Stimulated activated effector memory CD8-positive, alpha-beta T cell treated with anti-CD3 and anti-CD28 coated beads, Interleukin-12 subunit alpha, Interleukin-12 subunit beta, amount 100 ng/mL, for 72 hours (primary cell): ENCODE measurements at regions not wholly inside any gene's neighbourhood (a gene's known extent, or its start where the extent isn't known, plus 50 kb on each side); places are given as distances from the start of the nearest gene placed in this dataset.
"Not testable (repeated sequence)": the region's sequence is repeated elsewhere in the genome, so short reads cannot be mapped to it uniquely, and the experiment has no call there.

Experiments used
- ATAC-seq: fragments of 150-1000 bp; cut with Tn5 transposase; 2 replicates; pipeline ENCODE4 v1.10.0; 2021
- DNase-seq, 2 donors: peaks; one replicate each; pipeline ENCODE4 v3.0.0; 2021 to 2022; ENCODE audit warnings: low spot score in 2 of 2
- H3K27ac Mint-ChIP-seq: one replicate; pipeline ENCODE4 v1.8.0; 2022; ENCODE audit warnings: mild to moderate bottlenecking, mixed read lengths
- H3K36me3 Mint-ChIP-seq: one replicate; pipeline ENCODE4 v1.8.0; 2022; ENCODE audit warnings: mild to moderate bottlenecking, mixed read lengths
- H3K4me1 Mint-ChIP-seq: one replicate; pipeline ENCODE4 v1.8.0; 2022; ENCODE audit warnings: mixed read lengths
- H3K4me3 Mint-ChIP-seq: one replicate; pipeline ENCODE4 v1.8.0; 2022; ENCODE audit warnings: mild to moderate bottlenecking, mixed read lengths
- H3K9me3 Mint-ChIP-seq: one replicate; pipeline ENCODE4 v1.8.0; 2022; ENCODE audit warnings: mixed read lengths

GRCh38 chrY:19567943-19568342 lies 176.6 kb downstream of the KDM5D start:
- H3K4me3 Mint-ChIP-seq, result peak overlapping the region; percentile 80
- H3K36me3 Mint-ChIP-seq, result peaks cover 31% of the 10 kb centered on the region
- DNase-seq (no peak), ATAC-seq (no peak)
- peak overlapping the region; percentile 99 for H3K27ac Mint-ChIP-seq
- peaks cover 23% of the 10 kb centered on the region for H3K4me1 Mint-ChIP-seq
- H3K9me3 Mint-ChIP-seq, result no peaks in the 10 kb centered on the region

- Mint-ChIP-seq H3K9me3 (no peaks in the 10 kb centered on the region), H3K4me1 (peaks cover 23% of the 10 kb centered on the region), H3K36me3 (peaks cover 27% of the 10 kb centered on the region), H3K4me3 (peak overlapping the region; percentile 80), H3K27ac (peak overlapping the region; percentile 99)
- peak; percentile 89 for ATAC-seq
- peak; percentile 51 to 93 for DNase-seq
These were observed 177.2 kb downstream of the KDM5D start for GRCh38 chrY:19567051-19567921.

DNA sequence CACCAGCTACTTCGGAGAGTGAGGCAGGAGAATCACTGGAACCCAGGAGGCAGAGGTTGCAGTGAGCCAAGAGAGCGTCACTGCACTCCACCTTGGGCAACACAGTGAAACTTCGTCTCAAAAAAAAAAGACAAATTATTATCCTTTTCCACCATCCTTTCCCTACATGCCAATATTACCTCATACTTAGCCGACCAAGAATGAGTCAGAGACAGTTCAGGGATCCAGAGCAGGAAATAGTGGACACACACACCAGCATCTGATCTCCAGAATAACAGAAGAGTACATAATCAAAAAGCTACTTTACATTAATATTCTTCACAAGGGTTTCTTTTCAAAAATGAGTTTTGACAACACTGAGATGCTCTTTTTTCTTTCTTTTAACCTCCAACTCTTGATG lies 185.4 kb downstream of the KDM5D start:
- DNase-seq (no peak), ATAC-seq (no peak)
- Mint-ChIP-seq H3K4me3 (no peak overlapping the region), H3K36me3 (no peaks in the 10 kb centered on the region), H3K27ac (no peak overlapping the region), H3K4me1 (no peaks in the 10 kb centered on the region), H3K9me3 (no peaks in the 10 kb centered on the region)

DNA sequence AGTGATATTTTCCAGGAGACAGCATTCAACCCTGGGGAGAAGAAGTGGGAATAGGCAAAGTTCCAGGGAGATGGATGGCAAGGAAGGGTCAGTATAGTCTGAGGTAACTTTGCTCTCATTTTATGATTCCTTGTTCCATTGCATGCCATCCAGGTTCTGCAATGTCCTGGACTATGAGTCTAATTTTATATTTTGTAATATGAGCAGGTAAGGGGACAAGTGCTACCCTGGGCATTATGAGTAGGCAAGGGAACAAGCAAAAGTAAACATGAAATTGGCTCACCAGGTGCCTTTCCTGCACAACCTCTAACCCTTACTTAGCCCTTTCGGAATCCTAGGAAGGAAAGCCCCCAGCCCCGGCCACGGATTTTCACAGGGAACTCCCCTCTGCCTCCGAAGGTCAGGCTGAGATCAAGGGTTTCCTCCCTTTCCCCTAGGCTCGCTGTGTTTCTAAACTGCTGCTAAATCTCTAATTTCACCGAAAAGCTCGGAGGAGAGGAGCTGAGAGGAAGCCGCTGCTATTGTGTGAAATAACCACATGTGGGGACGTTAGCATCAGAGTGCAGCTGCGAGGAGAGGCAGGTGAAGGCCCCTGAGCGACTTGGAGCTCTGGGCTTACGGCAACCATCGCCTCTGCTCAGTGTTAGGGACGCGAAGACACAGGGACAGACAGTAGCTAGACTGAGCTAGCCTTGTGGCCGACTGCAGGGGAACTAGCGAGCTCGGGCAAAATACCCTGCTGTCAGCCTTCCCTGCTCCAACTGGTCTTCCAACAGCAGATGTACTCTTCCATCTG lies 194.7 kb downstream of the KDM5D start:
- ATAC-seq, result no peak
- H3K9me3 Mint-ChIP-seq, result no peaks in the 10 kb centered on the region
- no peaks in the 10 kb centered on the region for H3K36me3 Mint-ChIP-seq
- H3K4me3 Mint-ChIP-seq, result no peak overlapping the region
- H3K27ac Mint-ChIP-seq, result no peak overlapping the region
- DNase-seq, result no peak
- no peaks in the 10 kb centered on the region for H3K4me1 Mint-ChIP-seq

- DNase-seq (no peak), ATAC-seq (no peak)
- no peaks in the 10 kb centered on the region for H3K4me1 Mint-ChIP-seq
- no peak overlapping the region for H3K4me3 Mint-ChIP-seq
- no peaks in the 10 kb centered on the region for H3K9me3 Mint-ChIP-seq
- H3K27ac Mint-ChIP-seq, result no peak overlapping the region
- H3K36me3 Mint-ChIP-seq, result no peaks in the 10 kb centered on the region
These were observed 202.8 kb downstream of the KDM5D start for GRCh38 chrY:19541475-19542306.

- not testable (repeated sequence) for ATAC-seq, H3K9me3 Mint-ChIP-seq, H3K27ac Mint-ChIP-seq, DNase-seq, H3K36me3 Mint-ChIP-seq, H3K4me3 Mint-ChIP-seq, H3K4me1 Mint-ChIP-seq
These were observed 208.8 kb downstream of the KDM5D start for GRCh38 chrY:19535697-19536096.

GRCh38 chrY:19521976-19522375 lies 222.6 kb downstream of the KDM5D start:
- Mint-ChIP-seq H3K9me3 (no peaks in the 10 kb centered on the region), H3K36me3 (no peaks in the 10 kb centered on the region), H3K4me1 (no peaks in the 10 kb centered on the region), H3K4me3 (no peak overlapping the region), H3K27ac (no peak overlapping the region)
- no peak for DNase-seq
- ATAC-seq, result peak; percentile 71

- Mint-ChIP-seq H3K36me3 (no peaks in the 10 kb centered on the region), H3K9me3 (no peaks in the 10 kb centered on the region), H3K27ac (peak overlapping the region; percentile 90), H3K4me1 (peaks cover 22% of the 10 kb centered on the region), H3K4me3 (peak overlapping the region; percentile 86)
- ATAC-seq, result peak; percentile 73
- DNase-seq, result peak in 1 of 2 donors; percentile 70
These were observed 241.5 kb downstream of the KDM5D start for GRCh38 chrY:19503092-19503449.

GRCh38 chrY:19502169-19503091 lies 242.1 kb downstream of the KDM5D start:
- peak; percentile 76 for ATAC-seq
- H3K27ac Mint-ChIP-seq, result peak overlapping the region; percentile 90
- peak overlapping the region; percentile 86 for H3K4me3 Mint-ChIP-seq
- no peaks in the 10 kb centered on the region for H3K36me3 Mint-ChIP-seq
- peaks cover 22% of the 10 kb centered on the region for H3K4me1 Mint-ChIP-seq
- no peaks in the 10 kb centered on the region for H3K9me3 Mint-ChIP-seq
- peak; percentile 2 to 70 for DNase-seq

DNA sequence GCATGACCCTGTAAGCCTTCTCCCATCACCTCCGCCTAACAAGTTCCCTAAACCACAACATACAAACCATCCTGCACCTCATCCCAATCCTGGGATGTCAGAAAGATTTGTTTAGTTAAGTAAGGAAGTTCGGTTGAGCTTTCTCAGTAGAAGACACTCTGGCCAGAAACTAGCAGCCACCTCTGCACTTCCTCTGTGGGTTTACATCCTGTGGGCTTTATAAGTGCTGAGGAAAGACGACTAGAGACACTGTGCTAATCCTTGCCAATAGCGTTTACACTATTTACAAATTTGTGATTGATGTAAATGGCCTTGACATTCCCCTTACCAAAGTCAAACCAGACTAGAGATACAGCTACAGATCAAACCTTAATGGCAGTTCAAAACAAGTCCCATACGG lies 246.0 kb downstream of the KDM5D start:
- DNase-seq, result no peak

GRCh38 chrY:19487494-19487893 lies 257.0 kb downstream of the KDM5D start:
- Mint-ChIP-seq H3K27ac (no peak overlapping the region), H3K36me3 (no peaks in the 10 kb centered on the region), H3K9me3 (peaks cover 7% of the 10 kb centered on the region), H3K4me1 (peaks cover 6% of the 10 kb centered on the region), H3K4me3 (no peak overlapping the region)
- DNase-seq, result no peak
- ATAC-seq, result no peak

More for the DNA sequence above, 246.0 kb downstream of the KDM5D start:
- H3K4me1 Mint-ChIP-seq, result peaks cover 37% of the 10 kb centered on the region
- H3K36me3 Mint-ChIP-seq, result no peaks in the 10 kb centered on the region
- H3K4me3 Mint-ChIP-seq, result peak overlapping the region; percentile 57
- H3K9me3 Mint-ChIP-seq, result no peaks in the 10 kb centered on the region
- ATAC-seq, result peak; percentile 72
- peak overlapping the region; percentile 63 for H3K27ac Mint-ChIP-seq

DNA sequence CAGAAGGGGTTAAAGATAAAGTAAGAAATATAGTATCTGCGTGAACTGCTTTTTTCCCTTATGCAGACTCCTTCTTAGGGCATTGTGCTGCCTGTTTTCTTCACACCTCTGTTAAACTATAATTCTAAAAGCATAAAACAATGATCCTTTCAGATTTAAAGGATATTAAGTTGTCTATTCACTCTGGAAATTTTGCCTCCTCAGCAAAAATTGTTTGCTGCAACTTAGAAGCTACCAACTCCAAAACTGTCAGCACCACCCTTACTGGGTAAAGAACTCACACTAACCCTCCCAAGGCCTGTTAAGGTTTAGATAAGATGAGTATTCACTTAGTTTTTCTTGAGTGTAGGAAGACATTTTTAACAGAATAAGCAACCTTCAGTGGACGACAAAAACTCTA lies 259.5 kb downstream of the KDM5D start:
- no peak overlapping the region for H3K27ac Mint-ChIP-seq
- no peak for DNase-seq
- no peak for ATAC-seq

GRCh38 chrY:19479141-19479540 lies 265.4 kb downstream of the KDM5D start:
- DNase-seq, result no peak
- Mint-ChIP-seq H3K4me1 (no peaks in the 10 kb centered on the region), H3K27ac (no peak overlapping the region), H3K9me3 (no peaks in the 10 kb centered on the region), H3K4me3 (no peak overlapping the region), H3K36me3 (no peaks in the 10 kb centered on the region)
- ATAC-seq, result no peak

More for the DNA sequence above, 259.5 kb downstream of the KDM5D start:
- H3K36me3 Mint-ChIP-seq, result no peaks in the 10 kb centered on the region
- H3K9me3 Mint-ChIP-seq, result peaks cover 3% of the 10 kb centered on the region
- H3K4me3 Mint-ChIP-seq, result no peak overlapping the region
- peaks cover 6% of the 10 kb centered on the region for H3K4me1 Mint-ChIP-seq

- H3K27ac Mint-ChIP-seq, result no peak overlapping the region
These were observed 266.6 kb downstream of the KDM5D start for GRCh38 chrY:19477959-19478358.

More at GRCh38 chrY:19477959-19478358, 266.6 kb downstream of the KDM5D start:
- ATAC-seq (no peak), DNase-seq (no peak)
- H3K36me3 Mint-ChIP-seq, result no peaks in the 10 kb centered on the region
- no peak overlapping the region for H3K4me3 Mint-ChIP-seq
- no peaks in the 10 kb centered on the region for H3K4me1 Mint-ChIP-seq
- no peaks in the 10 kb centered on the region for H3K9me3 Mint-ChIP-seq
